ENCODE measurements at regions not wholly inside any gene's neighbourhood (a gene's known extent, or its start where the extent isn't known, plus 50 kb on each side); places are given as distances from the start of the nearest gene placed in this dataset.

DNA sequence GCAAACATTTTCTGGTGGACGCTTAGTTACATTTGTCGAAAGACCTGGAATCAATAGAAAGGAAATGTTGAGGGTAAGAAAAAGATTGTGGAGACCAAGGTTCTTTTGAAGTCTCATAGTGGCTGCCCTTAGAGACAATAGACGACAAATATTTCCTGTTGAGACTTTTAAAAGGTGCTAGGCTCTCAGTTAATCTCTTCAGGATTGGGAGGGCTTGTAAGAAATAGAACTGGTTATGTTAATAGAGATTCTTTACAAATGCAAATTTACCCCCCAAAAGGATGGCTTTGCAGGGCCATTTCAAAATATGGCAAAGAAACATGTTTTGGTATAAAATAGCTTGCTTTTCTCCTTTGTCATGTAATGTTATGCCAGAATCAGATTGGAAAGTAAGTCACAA lies 428.2 kb upstream of the CTNND2 start:
- TF ChIP-seq EP300 (IDR thresholded peaks at IDR 0.05), result no peak
- TF ChIP-seq POLR2AphosphoS5 (IDR thresholded peaks at IDR 0.05), result no peak
- TF ChIP-seq, protein P1, sequence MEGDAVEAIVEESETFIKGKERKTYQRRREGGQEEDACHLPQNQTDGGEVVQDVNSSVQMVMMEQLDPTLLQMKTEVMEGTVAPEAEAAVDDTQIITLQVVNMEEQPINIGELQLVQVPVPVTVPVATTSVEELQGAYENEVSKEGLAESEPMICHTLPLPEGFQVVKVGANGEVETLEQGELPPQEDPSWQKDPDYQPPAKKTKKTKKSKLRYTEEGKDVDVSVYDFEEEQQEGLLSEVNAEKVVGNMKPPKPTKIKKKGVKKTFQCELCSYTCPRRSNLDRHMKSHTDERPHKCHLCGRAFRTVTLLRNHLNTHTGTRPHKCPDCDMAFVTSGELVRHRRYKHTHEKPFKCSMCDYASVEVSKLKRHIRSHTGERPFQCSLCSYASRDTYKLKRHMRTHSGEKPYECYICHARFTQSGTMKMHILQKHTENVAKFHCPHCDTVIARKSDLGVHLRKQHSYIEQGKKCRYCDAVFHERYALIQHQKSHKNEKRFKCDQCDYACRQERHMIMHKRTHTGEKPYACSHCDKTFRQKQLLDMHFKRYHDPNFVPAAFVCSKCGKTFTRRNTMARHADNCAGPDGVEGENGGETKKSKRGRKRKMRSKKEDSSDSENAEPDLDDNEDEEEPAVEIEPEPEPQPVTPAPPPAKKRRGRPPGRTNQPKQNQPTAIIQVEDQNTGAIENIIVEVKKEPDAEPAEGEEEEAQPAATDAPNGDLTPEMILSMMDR (IDR thresholded peaks at IDR 0.05), result no peak
- no peak for TF ChIP-seq POLR2A (IDR thresholded peaks at IDR 0.05)
- Histone ChIP-seq H3K9me3 (peaks cover 0 to 3% (median 0%) of the 10 kb centered on the region in 4 donors), H3K27me3 (no peaks in the 10 kb centered on the region), H3K27ac (no peak overlapping the region), H3K4me3 (no peak overlapping the region), H3K4me1 (no peaks in the 10 kb centered on the region), H3K36me3 (no peaks in the 10 kb centered on the region)
- 37 to 40% methylated on average over 3 of the region's 3 CpGs for WGBS, 2 donors
- DNase-seq (no peak), ATAC-seq (ENCODE audit: low FRiP score in 2 of 2) (no peak)

- DNase-seq, result no peak
- 65 to 68% methylated on average over 9 of the region's 9 CpGs for WGBS, 2 donors
- Histone ChIP-seq H3K27ac (no peak overlapping the region), H3K4me3 (no peak overlapping the region), H3K27me3 (no peaks in the 10 kb centered on the region), H3K36me3 (no peaks in the 10 kb centered on the region), H3K4me1 (no peaks in the 10 kb centered on the region), H3K9me3 (peaks cover 0 to 3% (median 0%) of the 10 kb centered on the region in 4 donors)
- ATAC-seq (ENCODE audit: low FRiP score in 2 of 2), result no peak
- TF ChIP-seq, protein P1 (IDR thresholded peaks at IDR 0.05), result no peak
- no peak for TF ChIP-seq POLR2A (IDR thresholded peaks at IDR 0.05)
- TF ChIP-seq EP300 (IDR thresholded peaks at IDR 0.05), result no peak
These were observed 426.8 kb upstream of the CTNND2 start for GRCh38 chr5:12330993-12331588.

DNA sequence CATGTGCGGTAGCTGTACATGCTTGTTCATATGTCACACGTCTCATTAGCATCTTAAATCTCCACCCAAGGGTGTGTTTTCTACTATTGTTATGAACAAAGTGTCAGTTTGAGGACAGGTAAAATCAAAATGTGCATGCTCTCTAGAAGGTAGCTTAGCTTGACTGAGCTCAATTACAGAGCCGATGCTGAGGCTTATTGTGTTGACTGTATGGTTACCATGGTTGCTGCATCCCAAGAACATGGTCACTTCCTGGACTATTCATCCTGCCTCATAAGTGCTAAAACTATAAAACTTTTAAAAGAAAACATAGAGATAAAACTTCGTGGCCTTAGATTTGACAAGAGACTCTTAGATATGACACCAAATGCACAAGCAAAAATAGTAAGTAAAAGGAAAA lies 426.1 kb upstream of the CTNND2 start:
- H3K9me3 ChIP-seq, result peaks cover 0 to 3% (median 0%) of the 10 kb centered on the region in 4 donors
- H3K27ac ChIP-seq, result no peak overlapping the region
- TF ChIP-seq, protein P1 (IDR thresholded peaks at IDR 0.05), result no peak
- TF ChIP-seq POLR2AphosphoS5 (IDR thresholded peaks at IDR 0.05) (no peak), EP300 (IDR thresholded peaks at IDR 0.05) (no peak), POLR2A (IDR thresholded peaks at IDR 0.05) (no peak)
- ATAC-seq (ENCODE audit: low FRiP score in 2 of 2) (no peak), DNase-seq (no peak)
- no peak overlapping the region for H3K4me3 ChIP-seq
- 67% methylated on average over 4 of the region's 4 CpGs for WGBS, 2 donors
- no peaks in the 10 kb centered on the region for H3K36me3 ChIP-seq
- no peaks in the 10 kb centered on the region for H3K27me3 ChIP-seq
- no peaks in the 10 kb centered on the region for H3K4me1 ChIP-seq

DNA sequence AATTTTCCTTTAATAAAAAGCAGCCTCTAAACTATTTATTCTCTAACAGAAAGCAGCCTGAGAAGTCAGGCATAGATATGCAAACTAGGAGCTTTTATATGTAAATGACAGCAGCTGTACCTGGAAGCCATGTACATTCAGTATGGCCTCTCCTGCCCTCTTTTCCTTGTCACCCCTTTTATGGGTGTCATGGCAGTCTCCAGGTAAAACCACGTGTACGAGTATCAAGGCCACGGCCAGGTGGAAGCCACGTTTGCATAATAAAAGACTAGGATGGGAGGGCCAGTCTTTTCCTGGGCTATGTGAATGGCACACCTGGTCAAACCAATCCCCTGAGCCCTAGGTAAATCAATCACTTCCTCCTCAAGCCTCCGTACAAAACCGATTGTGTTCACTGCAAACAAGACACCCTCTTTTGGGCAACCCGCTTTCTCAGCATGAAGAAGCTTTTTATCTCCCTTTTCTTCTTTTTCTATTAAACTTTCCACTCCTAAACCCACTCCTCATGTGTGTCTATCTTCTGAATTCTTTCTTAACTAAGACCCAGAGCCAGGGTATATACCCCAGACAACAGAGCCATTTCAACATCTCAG lies 419.5 kb upstream of the CTNND2 start:
- 57 to 61% methylated on average over 7 of the region's 7 CpGs for WGBS, 2 donors
- Histone ChIP-seq H3K27me3 (no peaks in the 10 kb centered on the region), H3K36me3 (no peaks in the 10 kb centered on the region), H3K27ac (no peak overlapping the region), H3K4me3 (no peak overlapping the region), H3K9me3 (peaks cover 0 to 4% (median 0%) of the 10 kb centered on the region in 4 donors), H3K4me1 (no peaks in the 10 kb centered on the region)
- ATAC-seq (ENCODE audit: low FRiP score in 2 of 2), result no peak
- no peak for DNase-seq
- TF ChIP-seq EP300 (IDR thresholded peaks at IDR 0.05), result no peak
- TF ChIP-seq, protein P1 (IDR thresholded peaks at IDR 0.05), result no peak
- no peak for TF ChIP-seq POLR2A (IDR thresholded peaks at IDR 0.05)
- no peak for TF ChIP-seq POLR2AphosphoS5 (IDR thresholded peaks at IDR 0.05)

DNA sequence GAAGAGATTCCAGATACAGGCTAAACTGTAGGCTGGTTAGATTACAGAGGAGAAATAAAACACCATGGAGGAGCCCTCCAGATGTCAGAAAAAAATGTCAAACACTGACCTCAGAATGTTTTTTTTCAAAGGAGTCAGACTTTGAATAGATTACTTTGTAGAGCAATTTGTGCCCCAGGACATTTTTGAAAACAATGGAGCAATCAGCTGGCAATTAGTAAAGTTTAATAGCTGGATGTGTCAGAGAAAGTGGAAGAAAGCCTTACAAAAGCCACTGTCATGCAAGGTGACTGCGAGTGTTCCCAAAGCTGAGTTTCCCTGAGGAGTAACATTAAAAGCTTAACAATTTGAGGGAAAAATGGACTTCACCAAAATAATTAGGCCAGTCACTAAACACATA lies 417.8 kb upstream of the CTNND2 start:
- ATAC-seq (ENCODE audit: low FRiP score in 2 of 2) (no peak), DNase-seq (no peak)
- no peaks in the 10 kb centered on the region for H3K36me3 ChIP-seq
- TF ChIP-seq POLR2AphosphoS5 (IDR thresholded peaks at IDR 0.05), result no peak
- TF ChIP-seq, protein P1 (IDR thresholded peaks at IDR 0.05), result no peak
- TF ChIP-seq POLR2A (IDR thresholded peaks at IDR 0.05), result no peak
- no peak for TF ChIP-seq EP300 (IDR thresholded peaks at IDR 0.05)
- peaks cover 0 to 4% (median 0%) of the 10 kb centered on the region in 4 donors for H3K9me3 ChIP-seq
- WGBS, 2 donors, result 52 to 55% methylated on average over 1 of the region's 1 CpG
- no peak overlapping the region for H3K27ac ChIP-seq
- H3K27me3 ChIP-seq, result no peaks in the 10 kb centered on the region
- no peak overlapping the region for H3K4me3 ChIP-seq
- H3K4me1 ChIP-seq, result no peaks in the 10 kb centered on the region

Data from upper lobe of left lung (tissue), 6 donors.